ENCODE measurements at regions not wholly inside any gene's neighbourhood (a gene's known extent, or its start where the extent isn't known, plus 50 kb on each side); places are given as distances from the start of the nearest gene placed in this dataset.

DNA sequence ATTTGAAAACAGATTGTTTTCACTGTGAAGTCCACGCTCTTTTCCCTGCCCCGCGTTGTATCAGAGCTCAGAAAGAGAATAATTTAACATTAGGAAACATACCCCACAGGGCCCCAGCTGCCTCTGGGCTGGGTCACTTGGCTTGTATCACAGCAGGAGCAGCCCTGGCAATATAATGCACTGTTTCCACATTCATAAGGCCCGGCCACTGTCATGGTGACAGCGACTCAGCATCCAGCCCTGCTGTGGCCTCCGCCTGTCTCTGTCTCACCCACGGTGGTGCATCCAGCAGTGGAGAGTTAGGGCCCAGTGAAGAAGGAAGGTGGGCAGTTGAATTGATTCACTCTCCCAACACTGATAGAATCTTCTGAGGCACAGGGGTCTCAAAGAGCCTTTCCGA, 188.9 kb downstream of the NSG2 start:
- no peak for TF ChIP-seq POLR2AphosphoS5 (IDR thresholded peaks at IDR 0.05; ENCODE audit: borderline replicate concordance, low read depth, low read length)
- Histone ChIP-seq H3K4me3 (no peak overlapping the region), H3K27ac (no peak overlapping the region), H3K9me3 (ENCODE audit: low read depth, low read length) (no peaks in the 10 kb centered on the region), H3K36me3 (ENCODE audit: insufficient read depth, low read length) (no peaks in the 10 kb centered on the region), H3K9ac (ENCODE audit: insufficient read length) (no peak overlapping the region)
- DNase-seq (ENCODE audit: low read depth, low spot score) = no peak

GRCh38 chr5:174235221-174236011, 189.9 kb downstream of the NSG2 start:
- Histone ChIP-seq H3K4me3 (no peak overlapping the region), H3K27ac (no peak overlapping the region), H3K9ac (ENCODE audit: insufficient read length) (no peak overlapping the region), H3K36me3 (ENCODE audit: insufficient read depth, low read length) (no peaks in the 10 kb centered on the region), H3K9me3 (ENCODE audit: low read depth, low read length) (no peaks in the 10 kb centered on the region)
- TF ChIP-seq EZH2 (IDR thresholded peaks at IDR 0.05) = no peak
- TF ChIP-seq FOXP2 (optimal IDR thresholded peaks at IDR 0.05; ENCODE audit: control extremely low read depth, extremely low read length, insufficient read depth) = no peak
- no peak for TF ChIP-seq POLR2AphosphoS5 (IDR thresholded peaks at IDR 0.05; ENCODE audit: borderline replicate concordance, low read depth, low read length)
- DNase-seq (ENCODE audit: low read depth, low spot score) = no peak

GRCh38 chr5:174236070-174236469, 190.6 kb downstream of the NSG2 start:
- Histone ChIP-seq H3K27ac (no peak overlapping the region), H3K9ac (ENCODE audit: insufficient read length) (no peak overlapping the region), H3K36me3 (ENCODE audit: insufficient read depth, low read length) (no peaks in the 10 kb centered on the region), H3K4me3 (no peak overlapping the region), H3K9me3 (ENCODE audit: low read depth, low read length) (no peaks in the 10 kb centered on the region)
- no peak for TF ChIP-seq POLR2AphosphoS5 (IDR thresholded peaks at IDR 0.05; ENCODE audit: borderline replicate concordance, low read depth, low read length)
- no peak for TF ChIP-seq EZH2 (IDR thresholded peaks at IDR 0.05)
- TF ChIP-seq FOXP2 (optimal IDR thresholded peaks at IDR 0.05; ENCODE audit: control extremely low read depth, extremely low read length, insufficient read depth) = no peak
- DNase-seq (ENCODE audit: low read depth, low spot score) = no peak

- no peaks in the 10 kb centered on the region for H3K36me3 ChIP-seq (ENCODE audit: insufficient read depth, low read length)
- H3K9me3 ChIP-seq (ENCODE audit: low read depth, low read length) = no peaks in the 10 kb centered on the region
- no peak overlapping the region for H3K9ac ChIP-seq (ENCODE audit: insufficient read length)
- TF ChIP-seq EZH2 (IDR thresholded peaks at IDR 0.05) (no peak), POLR2AphosphoS5 (IDR thresholded peaks at IDR 0.05; ENCODE audit: borderline replicate concordance, low read depth, low read length) (no peak), FOXP2 (optimal IDR thresholded peaks at IDR 0.05; ENCODE audit: control extremely low read depth, extremely low read length, insufficient read depth) (no peak)
- DNase-seq (ENCODE audit: low read depth, low spot score) = no peak
- H3K27ac ChIP-seq = no peak overlapping the region
- no peak overlapping the region for H3K4me3 ChIP-seq
Measured at GRCh38 chr5:174239718-174240117, 194.2 kb downstream of the NSG2 start.

- H3K36me3 ChIP-seq (ENCODE audit: insufficient read depth, low read length) = no peaks in the 10 kb centered on the region
- no peak for DNase-seq (ENCODE audit: low read depth, low spot score)
- no peaks in the 10 kb centered on the region for H3K9me3 ChIP-seq (ENCODE audit: low read depth, low read length)
- H3K27ac ChIP-seq = no peak overlapping the region
- no peak overlapping the region for H3K4me3 ChIP-seq
- TF ChIP-seq FOXP2 (optimal IDR thresholded peaks at IDR 0.05; ENCODE audit: control extremely low read depth, extremely low read length, insufficient read depth) (no peak), POLR2AphosphoS5 (IDR thresholded peaks at IDR 0.05; ENCODE audit: borderline replicate concordance, low read depth, low read length) (no peak), EZH2 (IDR thresholded peaks at IDR 0.05) (no peak)
- no peak overlapping the region for H3K9ac ChIP-seq (ENCODE audit: insufficient read length)
Measured at GRCh38 chr5:174242573-174242972, 197.1 kb downstream of the NSG2 start.

DNA sequence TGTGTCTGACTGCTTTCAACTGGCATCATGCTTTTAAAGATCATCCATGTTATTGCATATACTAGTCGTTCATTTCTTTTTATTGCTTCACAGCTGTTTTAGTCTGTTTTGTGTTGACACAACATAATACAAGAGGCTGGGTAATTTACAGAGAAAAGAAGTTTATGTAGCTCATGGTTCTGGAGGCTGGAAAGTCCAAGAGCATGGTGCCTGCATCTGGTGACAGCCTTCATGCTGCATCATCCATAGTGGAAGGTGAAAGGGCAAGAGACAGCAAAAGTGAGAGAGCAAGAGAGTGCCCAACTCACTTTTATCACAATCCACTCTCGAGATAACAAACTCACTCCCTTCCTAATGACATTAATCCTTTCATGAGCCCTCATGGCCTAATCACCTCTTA, 198.4 kb downstream of the NSG2 start:
- Histone ChIP-seq H3K4me3 (no peak overlapping the region), H3K9me3 (ENCODE audit: low read depth, low read length) (no peaks in the 10 kb centered on the region), H3K36me3 (ENCODE audit: insufficient read depth, low read length) (no peaks in the 10 kb centered on the region), H3K9ac (ENCODE audit: insufficient read length) (no peak overlapping the region), H3K27ac (no peak overlapping the region)
- no peak for DNase-seq (ENCODE audit: low read depth, low spot score)
- no peak for TF ChIP-seq EZH2 (IDR thresholded peaks at IDR 0.05)
- no peak for TF ChIP-seq POLR2AphosphoS5 (IDR thresholded peaks at IDR 0.05; ENCODE audit: borderline replicate concordance, low read depth, low read length)
- TF ChIP-seq FOXP2 (optimal IDR thresholded peaks at IDR 0.05; ENCODE audit: control extremely low read depth, extremely low read length, insufficient read depth) = no peak

DNA sequence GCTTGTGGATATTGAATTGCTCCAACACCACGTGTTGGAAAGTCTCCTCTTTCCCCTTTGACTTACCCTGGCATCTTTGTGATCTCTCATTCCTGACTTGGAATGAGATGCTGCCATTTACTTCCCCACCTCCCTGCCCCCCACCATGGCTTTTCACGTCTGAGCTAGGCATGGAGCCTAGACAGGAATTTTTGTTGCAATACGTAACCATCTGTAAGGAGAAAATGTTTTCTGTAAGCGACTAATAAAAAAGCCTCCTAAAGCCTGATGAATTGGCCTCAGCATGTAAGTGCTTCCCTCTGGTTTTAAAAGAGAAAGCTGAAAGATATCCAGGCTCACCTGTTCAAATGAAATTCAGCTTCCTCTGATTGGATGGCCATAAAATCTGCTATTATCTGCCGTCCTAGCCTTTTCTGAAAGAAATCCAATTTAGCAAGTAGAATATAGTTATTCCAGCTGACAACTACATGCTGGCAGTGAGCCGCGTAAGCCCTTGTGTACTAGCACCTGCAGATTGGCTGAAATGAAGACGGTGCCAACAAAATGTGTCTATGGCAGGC, 200.1 kb downstream of the NSG2 start:
- TF ChIP-seq EZH2 (IDR thresholded peaks at IDR 0.05) = no peak
- TF ChIP-seq POLR2AphosphoS5 (IDR thresholded peaks at IDR 0.05; ENCODE audit: borderline replicate concordance, low read depth, low read length) = no peak
- no peak for TF ChIP-seq FOXP2 (optimal IDR thresholded peaks at IDR 0.05; ENCODE audit: control extremely low read depth, extremely low read length, insufficient read depth)
- no peak overlapping the region for H3K9ac ChIP-seq (ENCODE audit: insufficient read length)
- no peak overlapping the region for H3K27ac ChIP-seq
- no peaks in the 10 kb centered on the region for H3K9me3 ChIP-seq (ENCODE audit: low read depth, low read length)
- no peaks in the 10 kb centered on the region for H3K36me3 ChIP-seq (ENCODE audit: insufficient read depth, low read length)
- no peak overlapping the region for H3K4me3 ChIP-seq
- DNase-seq (ENCODE audit: low read depth, low spot score) = no peak

DNA sequence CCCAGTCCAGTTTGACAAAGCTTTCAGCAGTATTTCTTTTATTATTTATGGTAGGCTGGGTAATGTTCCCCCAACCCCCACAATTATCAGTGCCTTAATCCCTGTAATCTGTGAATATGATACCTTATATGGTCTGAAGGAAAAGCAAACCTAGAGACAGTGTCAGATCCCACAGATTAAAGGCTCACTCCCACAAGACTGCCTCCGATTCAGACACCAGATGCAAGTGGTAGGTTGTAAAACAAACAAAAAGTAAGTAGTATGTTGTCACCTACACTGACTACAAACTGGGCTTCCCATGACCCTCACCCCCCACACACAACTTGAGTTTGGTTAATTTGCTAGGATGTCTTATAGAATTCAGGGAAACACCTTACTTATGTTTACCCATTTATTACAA, 201.2 kb downstream of the NSG2 start:
- no peak overlapping the region for H3K9ac ChIP-seq (ENCODE audit: insufficient read length)
- H3K36me3 ChIP-seq (ENCODE audit: insufficient read depth, low read length) = no peaks in the 10 kb centered on the region
- H3K4me3 ChIP-seq = no peak overlapping the region
- H3K27ac ChIP-seq = no peak overlapping the region
- TF ChIP-seq EZH2 (IDR thresholded peaks at IDR 0.05) = no peak
- no peak for TF ChIP-seq POLR2AphosphoS5 (IDR thresholded peaks at IDR 0.05; ENCODE audit: borderline replicate concordance, low read depth, low read length)
- no peak for TF ChIP-seq FOXP2 (optimal IDR thresholded peaks at IDR 0.05; ENCODE audit: control extremely low read depth, extremely low read length, insufficient read depth)
- H3K9me3 ChIP-seq (ENCODE audit: low read depth, low read length) = no peaks in the 10 kb centered on the region
- DNase-seq (ENCODE audit: low read depth, low spot score) = no peak
